CD4-positive, alpha-beta T cell treated with Interleukin-21 for 1 hour (primary cell): ENCODE measurements at regions not wholly inside any gene's neighbourhood (a gene's known extent, or its start where the extent isn't known, plus 50 kb on each side); places are given as distances from the start of the nearest gene placed in this dataset.
A peak's percentile ranks its signal among the peaks of the same experiment; 100 is the strongest.

Source experiments
- DNase-seq: peaks from one replicate; pipeline ENCODE4 v3.0.0-alpha.2; 2020

GRCh38 chr15:25501828-25502446 is 63.1 kb upstream of the UBE3A start:
- peak; percentile 27 for DNase-seq

DNA sequence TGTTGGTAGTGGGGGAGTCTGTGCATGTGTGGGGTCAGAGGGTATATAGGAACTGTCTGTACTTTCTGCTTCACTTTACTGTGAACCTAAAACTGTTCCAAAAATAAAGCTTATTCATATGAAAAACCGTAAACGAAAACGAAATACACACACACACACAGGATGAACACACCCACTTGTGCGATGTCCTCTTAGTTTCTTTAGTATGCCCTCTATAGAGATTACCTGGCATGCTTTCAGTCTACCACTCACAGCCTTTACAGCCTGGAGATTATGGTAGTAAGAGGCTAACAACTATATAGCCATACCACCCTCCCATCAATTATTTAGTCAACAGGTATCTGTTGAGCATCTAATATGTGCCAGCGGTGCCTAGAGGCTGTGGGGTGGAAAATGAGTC is 60.0 kb upstream of the UBE3A start:
- DNase-seq: no peak

DNA sequence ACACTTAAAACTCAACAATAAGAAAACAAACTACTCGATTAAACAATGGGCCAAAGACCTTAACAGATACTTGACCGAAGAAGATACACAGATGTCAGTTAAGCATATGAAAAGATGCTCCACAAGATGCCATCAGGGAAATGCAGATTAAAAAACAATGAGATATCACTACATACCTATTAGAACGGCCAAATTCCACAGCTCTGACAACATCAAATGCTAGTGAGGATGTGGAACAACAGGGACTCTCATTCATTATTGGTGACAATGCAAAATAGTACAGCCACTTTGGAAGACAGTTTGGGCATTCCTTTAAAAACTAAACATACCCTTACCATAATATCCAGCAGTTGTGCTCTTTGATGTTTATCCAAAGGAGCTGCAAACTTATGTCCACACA is 59.1 kb upstream of the UBE3A start:
- DNase-seq: no peak

GRCh38 chr15:25493823-25494526 is 55.2 kb upstream of the UBE3A start:
- no peak for DNase-seq

DNA sequence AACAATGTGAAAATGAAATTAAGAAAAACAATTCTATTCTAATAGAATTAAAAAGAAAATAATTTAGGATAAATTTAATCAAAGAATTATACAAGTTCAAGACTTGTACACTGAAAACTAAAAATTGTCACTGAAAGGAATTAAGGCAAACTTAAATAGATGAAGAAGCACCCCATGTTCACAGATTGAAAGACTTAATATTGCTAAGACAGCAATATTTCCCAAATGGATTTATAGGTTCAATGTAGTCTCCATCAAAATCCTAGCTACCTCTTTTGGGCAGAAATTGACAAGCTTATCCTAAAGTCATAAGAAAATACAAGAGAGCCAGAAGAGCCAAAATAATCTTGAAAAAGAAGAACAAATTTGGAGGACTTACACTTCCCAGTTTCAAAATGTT is 53.5 kb upstream of the UBE3A start:
- DNase-seq: no peak
